SIG-M5 treated with dmso at 0.1 percent for 504 hours (cell line): ENCODE measurements at regions not wholly inside any gene's neighbourhood (a gene's known extent, or its start where the extent isn't known, plus 50 kb on each side); places are given as distances from the start of the nearest gene placed in this dataset.
A peak's percentile ranks its signal among the peaks of the same experiment; 100 is the strongest.

Experiments
- DNase-seq: peaks from one replicate; lab custom pipeline; 2025; ENCODE audit not compliant: unreplicated experiment; lab: John Stamatoyannopoulos, UW

DNA sequence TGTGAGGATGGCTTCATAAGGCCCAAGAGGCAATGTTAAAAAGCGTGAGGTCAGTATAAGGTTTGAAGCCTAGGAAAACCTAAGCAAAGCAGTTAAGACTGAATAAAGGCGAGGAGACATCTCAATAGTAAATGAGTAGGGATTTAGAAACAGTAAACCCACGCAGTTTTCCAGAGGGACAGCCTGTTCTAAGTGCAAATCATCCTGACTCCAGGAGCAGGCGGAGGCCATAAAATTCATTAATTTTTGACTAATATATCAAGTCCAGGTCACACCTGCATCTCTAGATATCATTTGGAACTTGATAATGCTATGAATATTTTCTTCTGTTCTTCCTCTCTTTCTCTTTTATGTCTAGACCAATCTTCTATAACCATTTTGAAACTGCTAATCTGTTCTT, 597.0 kb upstream of the RGS18 start:
- DNase-seq = no peak

DNA sequence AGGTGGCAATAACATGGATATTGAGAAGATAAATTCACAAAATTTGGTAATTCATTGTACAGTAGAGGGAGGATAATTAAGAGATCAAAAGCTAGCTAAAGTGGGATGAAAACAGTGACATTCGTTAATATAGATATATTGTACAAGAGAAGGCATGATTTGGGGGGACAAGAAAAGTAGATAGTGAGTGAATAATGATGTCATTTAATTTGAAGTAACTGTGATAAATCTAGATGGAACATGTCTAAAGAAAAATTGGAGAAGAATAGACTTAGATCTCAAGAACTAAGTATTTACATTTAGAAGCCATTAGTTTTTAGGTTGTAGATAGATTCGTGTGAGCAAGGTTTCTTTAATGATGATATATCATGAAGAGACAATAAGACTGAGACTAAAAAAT, 594.0 kb upstream of the RGS18 start:
- DNase-seq = no peak

DNA sequence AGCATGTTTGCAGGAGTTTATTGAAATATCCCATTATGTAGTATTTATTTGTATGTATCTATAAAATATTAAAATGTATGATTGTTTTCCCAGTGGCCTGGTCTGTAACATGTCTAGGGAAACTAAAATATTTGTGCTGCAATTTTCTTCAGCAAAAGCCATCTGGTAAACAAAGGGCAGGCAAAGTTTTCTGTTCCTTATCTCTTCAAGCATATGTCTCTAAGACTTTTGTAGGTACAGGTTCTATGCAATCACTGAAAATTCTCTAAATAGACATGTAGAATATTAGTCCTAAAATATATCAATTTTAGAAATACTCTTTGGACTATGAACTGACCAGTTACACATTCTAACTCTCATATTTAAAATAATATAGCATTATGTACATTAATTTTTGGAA, 585.8 kb upstream of the RGS18 start:
- no peak for DNase-seq

DNA sequence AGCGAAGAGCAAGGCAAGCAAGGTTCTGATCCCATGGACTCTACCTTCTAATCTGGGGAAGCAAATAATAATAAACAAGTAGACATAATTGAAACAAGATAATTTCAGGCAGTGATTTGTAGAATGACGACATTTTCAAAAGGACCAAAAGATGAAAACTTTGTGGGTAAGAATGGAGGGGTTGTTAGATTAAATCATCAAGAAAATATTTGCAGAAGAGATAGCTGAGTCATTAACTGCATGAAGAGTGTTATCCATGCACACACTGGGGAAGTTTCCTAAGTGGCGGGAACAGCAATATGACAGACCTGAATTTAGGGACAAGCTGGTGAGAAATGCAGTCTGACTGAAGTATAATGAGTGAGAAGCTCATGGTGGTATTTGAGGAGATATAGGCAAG, 583.1 kb upstream of the RGS18 start:
- no peak for DNase-seq

DNA sequence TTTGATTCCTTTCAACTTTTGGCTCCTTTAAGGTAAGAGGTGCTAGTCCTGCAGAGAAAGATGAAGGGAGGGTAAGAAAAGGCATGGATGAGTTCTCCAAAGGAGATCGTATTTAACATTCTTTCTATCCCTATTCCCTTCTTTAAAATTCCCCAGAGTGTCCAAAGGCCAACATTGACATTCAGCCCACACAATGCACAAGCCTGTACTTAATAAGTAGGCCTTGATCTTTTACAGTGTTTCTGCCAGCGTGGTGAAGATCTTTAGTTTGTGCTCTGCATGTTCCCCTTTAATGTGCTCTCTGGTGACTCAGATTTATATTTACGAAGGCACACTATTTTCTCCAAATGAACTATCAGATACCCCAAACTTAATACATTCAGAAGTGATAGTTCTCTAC, 582.5 kb upstream of the RGS18 start:
- DNase-seq = no peak

DNA sequence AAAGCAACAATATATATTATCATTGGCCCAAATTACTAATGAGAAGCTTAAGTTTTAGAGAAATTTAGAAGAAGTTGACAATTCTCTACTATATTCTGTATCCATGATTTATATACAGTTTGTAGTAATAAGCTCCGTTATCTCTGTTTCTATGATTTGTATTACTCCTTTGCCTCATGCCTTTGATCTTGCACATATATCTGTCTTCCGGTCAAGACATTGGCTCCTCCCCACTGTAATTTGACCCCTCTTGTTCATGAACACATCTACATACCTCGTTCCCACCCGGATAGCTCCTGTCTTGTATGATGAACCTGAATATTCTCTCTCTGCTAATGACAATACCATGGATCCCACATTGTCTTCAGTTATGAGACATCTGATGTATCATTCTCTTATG, 581.0 kb upstream of the RGS18 start:
- DNase-seq = no peak

DNA sequence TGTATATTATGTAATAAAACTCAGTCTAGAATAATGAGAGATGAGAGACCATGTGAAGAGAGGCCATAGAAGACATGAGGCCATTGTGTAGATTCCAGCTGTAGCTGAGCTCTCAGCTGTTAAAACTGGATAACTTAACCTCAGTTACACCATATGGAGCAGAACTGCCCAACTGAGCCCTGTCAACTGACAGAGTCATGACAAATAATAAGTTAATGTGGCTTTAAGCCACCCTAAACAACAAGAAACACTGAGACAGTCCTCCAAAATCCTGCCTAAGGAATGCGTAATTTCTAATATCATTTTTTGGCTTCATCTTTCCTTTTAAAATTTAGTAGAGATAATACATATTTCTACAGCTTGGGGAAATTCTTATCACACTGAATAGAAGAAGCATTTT, 580.0 kb upstream of the RGS18 start:
- no peak for DNase-seq

DNA sequence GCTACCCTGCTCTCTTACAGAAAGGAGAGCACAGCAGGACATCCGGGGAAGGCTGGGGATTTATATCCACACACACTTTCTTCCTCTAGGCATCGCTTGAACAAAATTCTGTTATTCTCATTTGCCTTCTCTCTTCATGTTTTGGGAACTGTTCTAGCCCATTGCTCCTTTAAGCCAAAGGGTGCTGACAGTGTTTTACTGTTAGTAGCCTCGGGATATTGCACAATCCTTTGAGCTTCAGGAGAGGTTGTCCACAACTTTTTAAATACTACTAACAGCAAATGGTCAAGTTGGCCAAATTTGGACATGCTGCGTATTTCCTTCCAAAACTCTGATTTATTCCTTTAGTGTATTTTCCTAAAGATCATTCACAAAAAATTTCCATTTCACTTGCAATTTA, 579.2 kb upstream of the RGS18 start:
- DNase-seq = no peak

DNA sequence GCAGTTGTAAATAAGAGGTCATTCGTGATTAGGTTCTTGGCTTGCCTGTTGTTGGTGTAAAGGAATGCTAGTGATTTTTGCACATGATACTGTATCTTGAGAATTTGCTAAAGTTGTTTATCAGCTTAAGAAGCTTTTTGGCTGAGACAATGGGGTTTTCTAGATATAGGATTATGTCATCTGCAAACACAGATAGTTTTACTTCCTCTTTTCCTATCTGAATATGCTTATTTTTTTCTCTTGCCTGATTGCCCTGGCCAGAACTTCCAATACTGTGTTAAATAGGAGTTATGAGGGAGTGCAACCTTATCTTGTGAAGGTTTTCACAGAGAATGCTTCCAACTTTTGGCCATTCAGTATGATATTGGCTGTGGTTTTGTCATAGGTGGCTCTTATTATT, 576.1 kb upstream of the RGS18 start:
- DNase-seq = peak; percentile 63

DNA sequence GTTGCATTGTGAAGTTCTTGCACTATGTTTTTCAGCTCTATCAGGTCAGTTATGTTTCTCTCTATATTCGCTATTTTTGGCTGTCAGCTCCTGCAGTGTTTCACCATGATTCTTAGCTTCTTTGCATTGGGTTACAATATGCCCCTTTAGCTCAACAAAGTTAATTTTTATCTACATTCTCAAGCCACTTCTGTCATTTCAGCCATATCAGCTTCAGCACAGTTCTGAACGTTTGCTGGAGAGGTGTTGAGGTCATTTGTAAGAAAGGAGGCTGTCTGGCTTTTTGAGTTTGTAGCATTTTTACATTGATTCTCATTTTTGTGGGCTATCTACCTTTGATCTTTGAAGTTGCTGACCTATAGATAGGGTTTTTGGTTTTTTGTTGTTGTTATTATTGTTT, 573.2 kb upstream of the RGS18 start:
- no peak for DNase-seq

DNA sequence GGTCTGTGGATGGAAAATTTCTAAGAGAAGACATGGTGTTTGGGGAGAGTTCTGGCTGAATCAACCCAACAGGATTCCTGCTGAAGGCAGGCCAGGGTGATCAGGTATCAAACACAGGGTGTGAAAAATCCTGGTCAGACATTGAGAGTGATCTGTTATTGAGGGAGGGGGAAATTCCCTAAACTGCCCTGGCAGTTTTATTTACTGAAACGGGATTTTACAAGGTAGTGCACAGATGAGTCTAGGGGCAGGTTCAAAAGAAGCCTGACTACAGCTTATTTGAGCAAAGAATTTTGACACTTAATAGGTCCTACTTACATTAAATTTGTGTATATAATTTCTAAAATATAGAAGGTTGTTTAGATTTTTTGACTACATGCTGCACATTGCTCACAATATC, 569.4 kb upstream of the RGS18 start:
- DNase-seq = no peak

DNA sequence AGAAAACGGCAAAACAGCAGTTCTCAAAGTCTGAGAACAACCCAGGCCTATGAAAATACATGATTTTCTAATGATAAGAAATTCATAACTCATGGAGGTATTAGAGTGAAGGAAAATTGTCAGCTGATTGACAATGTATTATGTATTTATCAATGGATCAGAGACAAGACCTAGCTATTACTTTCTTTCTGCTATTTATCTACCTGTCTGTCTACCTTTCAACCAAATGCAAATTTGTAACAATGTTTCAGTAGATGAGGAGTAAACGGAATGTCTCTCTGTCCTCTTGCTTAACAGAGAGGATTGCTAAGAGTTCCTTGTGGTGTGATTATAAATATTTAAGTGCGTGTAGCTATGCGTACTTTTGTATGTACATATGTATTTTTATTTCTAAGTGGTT, 568.7 kb upstream of the RGS18 start:
- DNase-seq = no peak

DNA sequence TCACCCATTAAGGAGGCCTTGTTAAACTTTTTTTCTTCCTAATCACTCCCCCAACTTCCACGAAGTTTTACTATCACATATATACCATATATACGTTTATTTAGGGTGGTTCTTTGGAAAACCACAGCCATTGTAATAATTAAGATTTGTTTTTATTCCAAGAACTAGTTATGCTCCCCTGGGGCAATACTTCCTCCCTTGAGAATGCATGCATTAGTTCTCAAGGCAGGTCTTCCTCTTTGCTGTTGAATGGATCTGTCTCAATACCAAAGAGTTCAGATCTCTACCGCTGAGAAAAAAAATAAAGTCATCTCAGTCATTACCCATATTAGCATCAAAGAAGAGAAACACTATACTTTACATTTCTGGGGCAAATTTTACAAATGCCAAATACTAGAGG, 567.7 kb upstream of the RGS18 start:
- DNase-seq = no peak

DNA sequence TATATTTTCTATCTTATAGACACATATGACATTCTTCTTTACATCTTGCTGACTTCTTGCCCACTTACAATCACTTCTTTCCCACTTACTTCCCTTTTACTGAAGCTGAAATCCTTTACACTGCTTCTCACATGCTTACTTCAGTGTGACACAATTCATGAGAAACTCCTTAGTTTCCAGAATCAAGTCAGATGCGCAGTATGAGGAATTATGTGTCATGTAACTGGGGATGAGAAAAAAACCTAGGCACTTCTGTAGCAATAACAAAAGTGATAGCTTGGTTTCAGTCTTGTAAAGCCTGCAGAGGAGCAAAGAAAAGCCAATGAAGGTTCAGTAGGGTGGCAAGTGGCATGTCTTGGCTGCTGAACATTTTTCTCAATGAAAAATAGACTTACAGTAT, 566.2 kb upstream of the RGS18 start:
- peak; percentile 19 for DNase-seq

DNA sequence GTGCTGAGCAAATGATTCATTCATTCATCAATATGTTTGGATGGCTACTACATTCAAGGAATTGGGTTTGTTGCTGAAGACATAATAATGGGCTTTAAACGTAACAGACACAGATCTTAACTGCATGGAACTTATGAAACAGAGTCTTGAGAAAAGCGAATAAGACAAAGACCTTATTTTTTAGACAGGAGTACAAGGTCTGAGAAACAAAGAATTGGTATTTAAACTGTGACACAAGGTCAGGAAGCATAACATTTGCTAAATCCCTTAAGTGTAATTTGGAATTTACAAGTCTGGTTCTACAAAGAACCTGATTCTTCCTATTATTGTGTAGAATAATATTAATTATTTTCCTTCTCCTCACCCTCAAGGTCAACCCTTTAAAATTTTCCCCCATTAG, 565.4 kb upstream of the RGS18 start:
- no peak for DNase-seq

DNA sequence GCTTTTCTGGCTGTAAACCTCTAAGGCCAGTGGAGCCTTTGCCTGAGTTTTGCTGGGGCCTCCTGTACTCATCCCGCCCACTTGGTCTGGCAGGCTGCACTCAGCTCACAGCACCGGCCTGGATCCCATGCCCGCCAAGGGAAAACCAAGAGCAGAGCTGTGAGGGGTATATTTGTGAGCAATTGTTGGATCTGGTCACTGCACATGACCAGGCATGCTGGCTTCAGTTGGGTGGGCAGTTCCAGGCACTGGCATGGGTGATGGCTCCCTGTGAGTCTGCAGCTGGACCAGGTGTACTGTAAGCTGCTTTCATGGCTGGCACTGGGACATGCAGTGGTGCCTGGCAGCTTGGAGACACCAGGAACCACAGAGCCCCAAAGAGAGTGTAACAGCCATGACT, 563.1 kb upstream of the RGS18 start:
- no peak for DNase-seq

DNA sequence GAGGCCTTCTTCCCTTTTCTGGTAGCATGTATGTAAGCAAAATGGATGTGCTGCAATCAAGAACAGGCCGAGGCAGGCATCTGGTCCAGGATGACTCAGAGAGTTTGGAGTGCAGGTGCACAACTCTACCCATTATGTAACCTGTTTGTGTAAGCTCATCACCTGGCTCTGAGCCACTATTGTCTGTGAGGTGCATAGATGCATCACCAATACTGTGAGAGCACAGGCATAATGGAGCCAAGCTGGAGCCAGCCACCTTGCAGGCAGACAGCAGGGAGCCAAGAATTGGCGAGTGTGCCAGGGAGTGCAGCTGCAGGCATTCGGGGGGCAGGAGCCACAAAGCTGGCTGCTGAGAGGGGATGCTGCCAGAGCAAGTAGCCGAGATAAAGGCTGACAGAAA, 549.9 kb upstream of the RGS18 start:
- peak; percentile 27 for DNase-seq

DNA sequence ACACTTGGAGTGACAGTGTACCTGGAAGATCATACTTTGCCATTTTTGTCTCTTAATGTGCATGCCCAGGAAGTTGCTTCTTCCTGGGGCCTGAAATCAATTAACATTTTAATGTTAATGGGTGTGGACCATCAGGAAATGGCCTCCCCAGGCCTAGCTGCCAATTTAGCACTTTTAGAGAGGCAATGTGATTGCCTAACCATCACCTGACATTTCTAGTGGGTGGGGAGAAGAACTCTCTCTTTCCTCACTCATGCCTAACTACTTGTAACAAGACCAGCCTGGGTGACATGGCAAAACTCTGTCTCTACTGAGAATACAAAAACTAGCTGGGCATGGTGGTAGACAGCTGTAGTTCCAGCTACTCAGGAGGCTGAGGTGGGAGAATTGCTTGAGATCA, 549.0 kb upstream of the RGS18 start:
- DNase-seq = no peak

DNA sequence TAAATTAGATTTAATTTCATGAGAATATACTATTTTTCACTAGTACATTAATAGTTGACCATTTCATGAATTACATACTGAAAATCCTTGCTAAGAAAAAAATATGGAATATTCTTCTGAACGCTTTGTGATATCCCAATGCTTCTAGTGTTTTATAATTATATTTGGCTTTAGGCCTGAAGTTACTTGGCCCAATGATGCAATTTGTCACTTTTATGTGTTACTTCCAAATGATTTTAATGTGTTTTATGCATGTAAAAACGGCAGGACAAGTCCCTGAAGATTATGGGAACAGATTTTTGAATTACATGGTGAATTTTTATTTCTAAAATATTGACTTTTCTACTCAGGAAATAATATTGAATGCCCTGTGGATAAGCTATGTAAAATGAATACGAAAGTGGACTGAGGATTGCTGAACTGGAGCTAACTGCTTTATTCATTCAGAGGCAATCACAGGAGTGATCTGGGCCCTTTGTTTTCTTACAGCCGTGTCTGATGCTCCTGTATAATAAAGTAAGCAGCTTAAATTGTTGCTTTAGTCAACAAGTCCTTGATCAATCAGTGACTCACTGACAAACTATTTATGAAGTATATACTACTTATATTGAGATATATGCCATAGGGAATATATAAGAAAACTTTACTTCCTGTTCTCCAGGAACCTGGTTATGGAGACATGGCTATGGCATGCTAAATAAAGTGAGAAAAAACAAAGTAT, 543.0 kb upstream of the RGS18 start:
- DNase-seq = no peak

DNA sequence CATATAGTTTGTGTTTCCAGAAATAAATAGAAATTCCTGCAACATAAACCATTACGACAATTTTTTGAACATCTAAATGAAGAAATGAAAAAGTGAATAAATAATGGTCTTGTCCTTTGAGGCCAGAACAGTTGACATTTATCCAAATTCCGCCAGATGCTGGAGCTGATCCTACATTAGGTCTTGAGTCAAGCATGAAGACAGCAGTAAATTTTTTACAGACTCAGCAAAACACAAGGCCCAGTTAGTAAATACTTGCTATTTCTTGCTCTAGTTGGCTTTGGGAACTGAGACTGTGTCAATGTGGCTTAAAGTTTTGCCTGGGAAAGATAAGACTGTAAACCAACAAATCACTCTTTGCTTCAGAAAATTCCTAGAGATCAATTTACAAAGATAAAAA, 540.1 kb upstream of the RGS18 start:
- DNase-seq = no peak

DNA sequence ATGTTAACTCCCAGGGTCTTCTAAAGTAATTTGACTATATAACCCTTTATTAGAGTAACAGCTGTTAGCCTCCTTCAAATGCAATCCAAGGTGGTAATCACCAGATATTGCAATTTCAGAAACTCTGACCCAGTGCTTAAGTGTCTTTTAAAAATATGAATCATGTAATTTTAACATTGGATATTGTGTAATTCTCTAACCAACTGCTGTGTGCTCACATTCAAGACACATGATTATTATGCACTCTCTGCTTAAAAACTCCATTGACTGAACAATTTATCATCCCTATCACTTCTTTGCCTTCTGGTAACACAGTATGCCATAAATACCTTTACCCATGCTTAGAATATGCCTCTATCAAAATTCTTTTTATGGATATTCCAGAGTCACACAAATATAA, 537.4 kb upstream of the RGS18 start:
- no peak for DNase-seq

DNA sequence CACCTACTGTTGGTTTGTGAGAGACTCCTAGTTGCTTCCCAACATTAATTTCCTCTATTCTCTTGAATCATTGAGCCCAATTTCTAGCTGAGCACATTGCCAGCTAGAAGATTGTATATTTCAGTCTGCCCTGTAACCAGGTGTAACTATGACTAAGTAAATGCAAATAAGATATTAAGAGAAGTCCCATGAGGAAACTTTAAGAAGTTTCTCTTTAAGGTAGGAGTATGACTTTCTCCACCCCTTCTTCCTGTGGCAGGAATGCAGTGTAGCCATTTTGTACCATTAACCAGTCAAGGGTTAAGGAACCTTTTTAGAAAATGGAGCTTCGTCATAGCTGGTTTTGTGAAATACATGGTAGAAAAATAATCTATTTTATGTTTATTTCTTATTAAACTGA, 534.2 kb upstream of the RGS18 start:
- no peak for DNase-seq

DNA sequence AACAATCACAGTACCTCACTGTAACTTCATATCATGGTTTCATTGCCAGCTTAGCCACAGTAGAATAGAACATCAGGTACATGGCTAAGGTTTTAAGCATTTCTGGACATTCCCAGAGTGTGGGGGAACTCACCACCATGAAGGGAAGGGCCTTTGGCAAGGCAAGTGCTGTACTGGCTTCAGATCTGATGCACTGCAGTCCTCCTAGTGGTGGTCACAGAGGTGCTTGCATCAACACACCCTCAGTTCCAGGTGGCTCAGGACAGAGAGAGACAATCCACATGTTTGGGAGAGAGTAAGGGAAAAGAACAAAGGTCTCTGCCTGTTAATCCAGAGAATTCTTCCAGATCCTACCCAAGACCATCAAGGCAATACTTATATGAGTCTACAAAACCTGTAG, 528.4 kb upstream of the RGS18 start:
- no peak for DNase-seq
